NCI-H2029 (cell line): ENCODE measurements at regions not wholly inside any gene's neighbourhood (a gene's known extent, or its start where the extent isn't known, plus 50 kb on each side); places are given as distances from the start of the nearest gene placed in this dataset.
A peak's percentile ranks its signal among the peaks of the same experiment; 100 is the strongest.

Experiments used
- DNase-seq: peaks from one replicate; lab custom pipeline; 2025; lab: John Stamatoyannopoulos, UW

GRCh38 chr14:58814466-58814865 is 176.7 kb downstream of the DACT1 start:
- no peak for DNase-seq

- no peak for DNase-seq
Measured at GRCh38 chr14:58815161-58815701, 177.5 kb downstream of the DACT1 start.

- no peak for DNase-seq
Measured at GRCh38 chr14:58815794-58816193, 178.0 kb downstream of the DACT1 start.

GRCh38 chr14:58816416-58817115 is 178.8 kb downstream of the DACT1 start:
- DNase-seq: no peak

GRCh38 chr14:58817846-58818245 is 180.1 kb downstream of the DACT1 start:
- no peak for DNase-seq

GRCh38 chr14:58820032-58820431 is 182.3 kb downstream of the DACT1 start:
- no peak for DNase-seq

GRCh38 chr14:58821421-58821820 is 183.7 kb downstream of the DACT1 start:
- DNase-seq: no peak

GRCh38 chr14:58822856-58823255 is 185.1 kb downstream of the DACT1 start:
- no peak for DNase-seq

GRCh38 chr14:58823312-58823711 is 185.6 kb downstream of the DACT1 start:
- no peak for DNase-seq

- DNase-seq: no peak
Measured at GRCh38 chr14:58824106-58824505, 186.3 kb downstream of the DACT1 start.

- no peak for DNase-seq
Measured at GRCh38 chr14:58824796-58825195, 187.0 kb downstream of the DACT1 start.

- DNase-seq: no peak
Measured at GRCh38 chr14:58825606-58826005, 187.8 kb downstream of the DACT1 start.

- DNase-seq: no peak
Measured at GRCh38 chr14:58826845-58827686, 189.3 kb downstream of the DACT1 start.

- DNase-seq: no peak
Measured at GRCh38 chr14:58828298-58828697, 190.5 kb downstream of the DACT1 start.

- peak; percentile 76 for DNase-seq
Measured at GRCh38 chr14:58829594-58829993, 191.8 kb downstream of the DACT1 start.

GRCh38 chr14:58830121-58830520 is 192.4 kb downstream of the DACT1 start:
- DNase-seq: no peak

GRCh38 chr14:58832095-58832521 is 194.3 kb downstream of the DACT1 start:
- DNase-seq: no peak

GRCh38 chr14:58833634-58834378 is 196.0 kb downstream of the DACT1 start:
- DNase-seq: no peak

- no peak for DNase-seq
Measured at GRCh38 chr14:58836303-58836974, 198.7 kb downstream of the DACT1 start.

- DNase-seq: no peak
Measured at GRCh38 chr14:58839233-58839632, 201.5 kb downstream of the DACT1 start.

GRCh38 chr14:58844544-58844943 is 206.8 kb downstream of the DACT1 start:
- DNase-seq: peak; percentile 58
